Ishikawa (cell line): ENCODE measurements at regions not wholly inside any gene's neighbourhood (a gene's known extent, or its start where the extent isn't known, plus 50 kb on each side); places are given as distances from the start of the nearest gene placed in this dataset.

Experiments
- CEBPB ChIP-seq: IDR thresholded peaks from 2 replicates; pipeline ENCODE4 v1.6.1; 2012
- CREB1 ChIP-seq: IDR thresholded peaks from 2 replicates; pipeline ENCODE4 v1.6.1; 2012; ENCODE audit warnings: low read depth
- EGR1 ChIP-seq: IDR thresholded peaks from 2 replicates; pipeline ENCODE4 v1.6.1; 2012
- EP300 ChIP-seq: IDR thresholded peaks from 2 replicates; pipeline ENCODE4 v1.6.1; 2012; ENCODE audit warnings: borderline replicate concordance
- FOXM1 ChIP-seq: IDR thresholded peaks from 2 replicates; pipeline ENCODE4 v1.6.1; 2012; ENCODE audit warnings: low read depth, borderline replicate concordance
- YY1 ChIP-seq: IDR thresholded peaks from 2 replicates; pipeline ENCODE4 v1.6.1; 2012; ENCODE audit warnings: low read depth
- ZBTB7A ChIP-seq: IDR thresholded peaks from 2 replicates; pipeline ENCODE4 v1.6.1; 2012; ENCODE audit warnings: low read depth
- TF ChIP-seq, protein P1 (sequence below): IDR thresholded peaks from 2 replicates; pipeline ENCODE4 v1.6.1; 2012; ENCODE audit warnings: low read depth, mild to moderate bottlenecking

DNA sequence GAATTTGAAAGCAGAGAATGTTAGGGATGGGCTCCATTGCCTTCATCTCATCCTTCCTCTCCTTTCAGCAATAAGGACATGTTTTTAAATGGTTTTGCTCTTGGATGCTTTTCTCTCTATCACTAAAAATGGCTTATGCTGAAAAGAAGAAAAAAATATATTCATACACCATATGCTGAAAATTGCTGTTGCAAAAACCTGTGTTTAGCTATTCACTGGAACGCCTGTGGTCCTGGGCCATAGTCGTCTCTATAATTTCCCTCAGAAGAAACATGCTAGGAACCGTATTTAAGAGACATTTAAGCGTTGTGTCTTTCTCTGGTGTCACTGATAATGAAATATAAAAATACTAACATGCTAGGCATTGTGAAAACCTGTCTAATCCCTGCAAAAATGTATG is 324.9 kb downstream of the TSN start:
- TF ChIP-seq CEBPB (no peak), CREB1 (no peak), EP300 (no peak), EGR1 (no peak), FOXM1 (no peak), ZBTB7A (no peak), YY1 (no peak)
- TF ChIP-seq, protein P1, sequence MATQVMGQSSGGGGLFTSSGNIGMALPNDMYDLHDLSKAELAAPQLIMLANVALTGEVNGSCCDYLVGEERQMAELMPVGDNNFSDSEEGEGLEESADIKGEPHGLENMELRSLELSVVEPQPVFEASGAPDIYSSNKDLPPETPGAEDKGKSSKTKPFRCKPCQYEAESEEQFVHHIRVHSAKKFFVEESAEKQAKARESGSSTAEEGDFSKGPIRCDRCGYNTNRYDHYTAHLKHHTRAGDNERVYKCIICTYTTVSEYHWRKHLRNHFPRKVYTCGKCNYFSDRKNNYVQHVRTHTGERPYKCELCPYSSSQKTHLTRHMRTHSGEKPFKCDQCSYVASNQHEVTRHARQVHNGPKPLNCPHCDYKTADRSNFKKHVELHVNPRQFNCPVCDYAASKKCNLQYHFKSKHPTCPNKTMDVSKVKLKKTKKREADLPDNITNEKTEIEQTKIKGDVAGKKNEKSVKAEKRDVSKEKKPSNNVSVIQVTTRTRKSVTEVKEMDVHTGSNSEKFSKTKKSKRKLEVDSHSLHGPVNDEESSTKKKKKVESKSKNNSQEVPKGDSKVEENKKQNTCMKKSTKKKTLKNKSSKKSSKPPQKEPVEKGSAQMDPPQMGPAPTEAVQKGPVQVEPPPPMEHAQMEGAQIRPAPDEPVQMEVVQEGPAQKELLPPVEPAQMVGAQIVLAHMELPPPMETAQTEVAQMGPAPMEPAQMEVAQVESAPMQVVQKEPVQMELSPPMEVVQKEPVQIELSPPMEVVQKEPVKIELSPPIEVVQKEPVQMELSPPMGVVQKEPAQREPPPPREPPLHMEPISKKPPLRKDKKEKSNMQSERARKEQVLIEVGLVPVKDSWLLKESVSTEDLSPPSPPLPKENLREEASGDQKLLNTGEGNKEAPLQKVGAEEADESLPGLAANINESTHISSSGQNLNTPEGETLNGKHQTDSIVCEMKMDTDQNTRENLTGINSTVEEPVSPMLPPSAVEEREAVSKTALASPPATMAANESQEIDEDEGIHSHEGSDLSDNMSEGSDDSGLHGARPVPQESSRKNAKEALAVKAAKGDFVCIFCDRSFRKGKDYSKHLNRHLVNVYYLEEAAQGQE: no peak
